ENCODE measurements at regions not wholly inside any gene's neighbourhood (a gene's known extent, or its start where the extent isn't known, plus 50 kb on each side); places are given as distances from the start of the nearest gene placed in this dataset.

DNA sequence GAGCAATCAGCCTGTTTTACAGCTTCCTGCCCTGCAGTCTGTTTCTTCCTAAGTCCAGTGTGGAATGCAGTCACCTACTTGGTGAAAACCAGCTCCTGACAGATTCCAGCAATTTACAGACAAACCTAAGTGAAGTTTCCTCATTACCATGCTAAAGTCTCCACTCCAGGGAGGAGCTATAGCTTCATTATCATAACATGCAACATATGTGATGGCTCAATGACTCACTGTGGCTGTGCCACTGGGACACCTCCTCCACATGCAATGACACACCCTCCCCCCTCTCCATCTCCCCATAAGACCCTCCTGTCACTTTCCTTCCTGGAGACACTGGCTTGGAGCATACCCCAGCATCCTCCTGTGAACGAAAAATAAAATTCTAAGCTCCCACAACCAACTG, 125.2 kb downstream of the MAP3K21 start:
- TF ChIP-seq, protein P1, sequence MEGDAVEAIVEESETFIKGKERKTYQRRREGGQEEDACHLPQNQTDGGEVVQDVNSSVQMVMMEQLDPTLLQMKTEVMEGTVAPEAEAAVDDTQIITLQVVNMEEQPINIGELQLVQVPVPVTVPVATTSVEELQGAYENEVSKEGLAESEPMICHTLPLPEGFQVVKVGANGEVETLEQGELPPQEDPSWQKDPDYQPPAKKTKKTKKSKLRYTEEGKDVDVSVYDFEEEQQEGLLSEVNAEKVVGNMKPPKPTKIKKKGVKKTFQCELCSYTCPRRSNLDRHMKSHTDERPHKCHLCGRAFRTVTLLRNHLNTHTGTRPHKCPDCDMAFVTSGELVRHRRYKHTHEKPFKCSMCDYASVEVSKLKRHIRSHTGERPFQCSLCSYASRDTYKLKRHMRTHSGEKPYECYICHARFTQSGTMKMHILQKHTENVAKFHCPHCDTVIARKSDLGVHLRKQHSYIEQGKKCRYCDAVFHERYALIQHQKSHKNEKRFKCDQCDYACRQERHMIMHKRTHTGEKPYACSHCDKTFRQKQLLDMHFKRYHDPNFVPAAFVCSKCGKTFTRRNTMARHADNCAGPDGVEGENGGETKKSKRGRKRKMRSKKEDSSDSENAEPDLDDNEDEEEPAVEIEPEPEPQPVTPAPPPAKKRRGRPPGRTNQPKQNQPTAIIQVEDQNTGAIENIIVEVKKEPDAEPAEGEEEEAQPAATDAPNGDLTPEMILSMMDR (IDR thresholded peaks at IDR 0.05): no peak
- no peak for TF ChIP-seq EP300 (IDR thresholded peaks at IDR 0.05)
